ENCODE measurements at regions not wholly inside any gene's neighbourhood (a gene's known extent, or its start where the extent isn't known, plus 50 kb on each side); places are given as distances from the start of the nearest gene placed in this dataset.

- Histone ChIP-seq H2AFZ (ENCODE audit: low read length) (no peak overlapping the region), H3K4me1 (ENCODE audit: insufficient read depth, low read length, poor library complexity, severe bottlenecking) (no peaks in the 10 kb centered on the region), H3F3A (ENCODE audit: low read depth) (no peaks in the 10 kb centered on the region), H3K36me3 (ENCODE audit: insufficient read depth, low read length) (no peaks in the 10 kb centered on the region), H3K9me3 (ENCODE audit: insufficient read depth, low read depth, low read length) (no peaks in the 10 kb centered on the region), H3K4me2 (ENCODE audit: low read depth, low read length, poor library complexity, severe bottlenecking) (no peak overlapping the region), H3K79me2 (ENCODE audit: insufficient read depth, low read length) (no peaks in the 10 kb centered on the region), H3K9ac (ENCODE audit: low read depth, low read length, poor library complexity, severe bottlenecking) (no peak overlapping the region), H4K20me1 (ENCODE audit: insufficient read depth, low read length, poor library complexity, severe bottlenecking) (no peaks in the 10 kb centered on the region), H3K27me3 (ENCODE audit: insufficient read depth, low read length, poor library complexity, severe bottlenecking) (no peaks in the 10 kb centered on the region), H3K4me3 (ENCODE audit: low read length, poor library complexity, severe bottlenecking) (no peak overlapping the region), H3K9me2 (replicated peaks; ENCODE audit: low read depth, low read length) (no peaks in the 10 kb centered on the region)
- TF ChIP-seq CTCF (conservative IDR thresholded peaks at IDR 0.05; ENCODE audit: low read length), result no peak
- TF ChIP-seq EZH2phosphoT487 (IDR thresholded peaks at IDR 0.05; ENCODE audit: borderline replicate concordance), result no peak
These were observed 1291.6 kb upstream of the GYPC start for GRCh38 chr2:125364192-125364983.

- no peak overlapping the region for H2AFZ ChIP-seq (ENCODE audit: low read length)
- H3K79me2 ChIP-seq (ENCODE audit: insufficient read depth, low read length), result no peaks in the 10 kb centered on the region
- no peak overlapping the region for H3K9ac ChIP-seq (ENCODE audit: low read depth, low read length, poor library complexity, severe bottlenecking)
- TF ChIP-seq EZH2phosphoT487 (IDR thresholded peaks at IDR 0.05; ENCODE audit: borderline replicate concordance) (no peak), CTCF (conservative IDR thresholded peaks at IDR 0.05; ENCODE audit: low read length) (no peak)
- H3F3A ChIP-seq (ENCODE audit: low read depth), result no peaks in the 10 kb centered on the region
- H3K36me3 ChIP-seq (ENCODE audit: insufficient read depth, low read length), result no peaks in the 10 kb centered on the region
- no peaks in the 10 kb centered on the region for H3K27me3 ChIP-seq (ENCODE audit: insufficient read depth, low read length, poor library complexity, severe bottlenecking)
- H3K4me3 ChIP-seq (ENCODE audit: low read length, poor library complexity, severe bottlenecking), result no peak overlapping the region
- H3K4me1 ChIP-seq (ENCODE audit: insufficient read depth, low read length, poor library complexity, severe bottlenecking), result no peaks in the 10 kb centered on the region
- no peaks in the 10 kb centered on the region for H4K20me1 ChIP-seq (ENCODE audit: insufficient read depth, low read length, poor library complexity, severe bottlenecking)
- no peak overlapping the region for H3K4me2 ChIP-seq (ENCODE audit: low read depth, low read length, poor library complexity, severe bottlenecking)
- no peaks in the 10 kb centered on the region for H3K9me2 ChIP-seq (replicated peaks; ENCODE audit: low read depth, low read length)
- H3K9me3 ChIP-seq (ENCODE audit: insufficient read depth, low read depth, low read length), result no peaks in the 10 kb centered on the region
These were observed 1291.0 kb upstream of the GYPC start for GRCh38 chr2:125364984-125365265.

GRCh38 chr2:125371867-125372266, 1284.1 kb upstream of the GYPC start:
- Histone ChIP-seq H3K4me2 (ENCODE audit: low read depth, low read length, poor library complexity, severe bottlenecking) (no peak overlapping the region), H3F3A (ENCODE audit: low read depth) (no peaks in the 10 kb centered on the region), H3K9ac (ENCODE audit: low read depth, low read length, poor library complexity, severe bottlenecking) (no peak overlapping the region), H3K27me3 (ENCODE audit: insufficient read depth, low read length, poor library complexity, severe bottlenecking) (no peaks in the 10 kb centered on the region), H4K20me1 (ENCODE audit: insufficient read depth, low read length, poor library complexity, severe bottlenecking) (no peaks in the 10 kb centered on the region), H2AFZ (ENCODE audit: low read length) (no peak overlapping the region), H3K4me1 (ENCODE audit: insufficient read depth, low read length, poor library complexity, severe bottlenecking) (no peaks in the 10 kb centered on the region), H3K9me2 (replicated peaks; ENCODE audit: low read depth, low read length) (no peaks in the 10 kb centered on the region), H3K36me3 (ENCODE audit: insufficient read depth, low read length) (no peaks in the 10 kb centered on the region), H3K4me3 (ENCODE audit: low read length, poor library complexity, severe bottlenecking) (no peak overlapping the region), H3K79me2 (ENCODE audit: insufficient read depth, low read length) (no peaks in the 10 kb centered on the region), H3K9me3 (ENCODE audit: insufficient read depth, low read depth, low read length) (no peaks in the 10 kb centered on the region)
- TF ChIP-seq CTCF (conservative IDR thresholded peaks at IDR 0.05; ENCODE audit: low read length), result no peak
- no peak for TF ChIP-seq EZH2phosphoT487 (IDR thresholded peaks at IDR 0.05; ENCODE audit: borderline replicate concordance)

Data from Loucy (cell line).